GM10248 (cell line): ENCODE measurements at regions not wholly inside any gene's neighbourhood (a gene's known extent, or its start where the extent isn't known, plus 50 kb on each side); places are given as distances from the start of the nearest gene placed in this dataset.

Experiments
- CTCF ChIA-PET: fragments of 300-600 bp; sonication (Branson Sonifier 250); formaldehyde crosslinking; extraction: SDS; loops from one replicate; lab custom pipeline; 2021; ENCODE audit warnings: antibody characterized with exemption; lab: Yijun Ruan, JAX
- POLR2A ChIA-PET: fragments of 350-650 bp; sonication (Branson Sonifier 250); formaldehyde crosslinking; extraction: SDS; loops from one replicate; lab custom pipeline; 2020; ENCODE audit warnings: antibody characterized with exemption; lab: Yijun Ruan, JAX
- DNase-seq: peaks from one replicate; pipeline ENCODE4 v3.0.0; 2012; ENCODE audit errors: extremely low spot score
- TF ChIP-seq, protein P1 (sequence below): IDR thresholded peaks from 2 replicates; pipeline ENCODE4 v1.5.1; 2012; ENCODE audit warnings: mild to moderate bottlenecking, low read depth; ENCODE audit errors: extremely low read depth, missing control alignments, control extremely low read depth

GRCh38 chr7:88361357-88361756 is 54.7 kb upstream of the STEAP4 start:
- POLR2A ChIA-PET, result no interaction called here
- no peak for DNase-seq
- TF ChIP-seq, protein P1, sequence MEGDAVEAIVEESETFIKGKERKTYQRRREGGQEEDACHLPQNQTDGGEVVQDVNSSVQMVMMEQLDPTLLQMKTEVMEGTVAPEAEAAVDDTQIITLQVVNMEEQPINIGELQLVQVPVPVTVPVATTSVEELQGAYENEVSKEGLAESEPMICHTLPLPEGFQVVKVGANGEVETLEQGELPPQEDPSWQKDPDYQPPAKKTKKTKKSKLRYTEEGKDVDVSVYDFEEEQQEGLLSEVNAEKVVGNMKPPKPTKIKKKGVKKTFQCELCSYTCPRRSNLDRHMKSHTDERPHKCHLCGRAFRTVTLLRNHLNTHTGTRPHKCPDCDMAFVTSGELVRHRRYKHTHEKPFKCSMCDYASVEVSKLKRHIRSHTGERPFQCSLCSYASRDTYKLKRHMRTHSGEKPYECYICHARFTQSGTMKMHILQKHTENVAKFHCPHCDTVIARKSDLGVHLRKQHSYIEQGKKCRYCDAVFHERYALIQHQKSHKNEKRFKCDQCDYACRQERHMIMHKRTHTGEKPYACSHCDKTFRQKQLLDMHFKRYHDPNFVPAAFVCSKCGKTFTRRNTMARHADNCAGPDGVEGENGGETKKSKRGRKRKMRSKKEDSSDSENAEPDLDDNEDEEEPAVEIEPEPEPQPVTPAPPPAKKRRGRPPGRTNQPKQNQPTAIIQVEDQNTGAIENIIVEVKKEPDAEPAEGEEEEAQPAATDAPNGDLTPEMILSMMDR, result no peak
- CTCF ChIA-PET, result no interaction called here

GRCh38 chr7:88358881-88359280 is 52.2 kb upstream of the STEAP4 start:
- CTCF ChIA-PET, result interaction anchor here (1.0 to 4.0 kb wide), 5 partner anchors 11 to 132 kb away, joined by 3 to 30 read pairs (median 7); no protein-coding TSS in a partner anchor
- POLR2A ChIA-PET, result no interaction called here
- DNase-seq, result no peak
- TF ChIP-seq, protein P1, result no peak

DNA sequence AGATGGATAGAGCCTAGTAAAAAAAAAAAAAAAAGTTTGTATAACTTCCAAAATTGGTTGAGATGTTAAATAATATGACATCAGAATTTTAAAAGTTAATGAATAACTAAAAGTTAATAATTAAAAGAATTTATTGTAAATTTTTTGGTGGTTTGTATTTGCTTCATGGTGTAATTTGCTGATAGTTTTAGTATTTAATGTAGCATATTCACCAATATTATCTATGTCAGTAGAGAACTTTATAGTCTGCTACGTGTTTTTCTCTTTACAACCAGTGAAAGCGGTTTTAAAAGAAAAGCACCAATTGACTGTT is 51.8 kb upstream of the STEAP4 start:
- POLR2A ChIA-PET, result no interaction called here
- TF ChIP-seq, protein P1, result no peak
- CTCF ChIA-PET, result interaction anchor here (1.0 to 4.0 kb wide), 7 partner anchors 11 to 134 kb away, joined by 3 to 30 read pairs (median 4); no protein-coding TSS in a partner anchor
- no peak for DNase-seq

GRCh38 chr7:88357781-88358525 is 51.3 kb upstream of the STEAP4 start:
- ChIA-PET POLR2A (no interaction called here), CTCF (interaction anchor here (1.0 to 4.0 kb wide), 9 partner anchors 9 to 134 kb away, joined by 3 to 30 read pairs (median 6); no protein-coding TSS in a partner anchor)
- TF ChIP-seq, protein P1, result peak; percentile 68
- no peak for DNase-seq

DNA sequence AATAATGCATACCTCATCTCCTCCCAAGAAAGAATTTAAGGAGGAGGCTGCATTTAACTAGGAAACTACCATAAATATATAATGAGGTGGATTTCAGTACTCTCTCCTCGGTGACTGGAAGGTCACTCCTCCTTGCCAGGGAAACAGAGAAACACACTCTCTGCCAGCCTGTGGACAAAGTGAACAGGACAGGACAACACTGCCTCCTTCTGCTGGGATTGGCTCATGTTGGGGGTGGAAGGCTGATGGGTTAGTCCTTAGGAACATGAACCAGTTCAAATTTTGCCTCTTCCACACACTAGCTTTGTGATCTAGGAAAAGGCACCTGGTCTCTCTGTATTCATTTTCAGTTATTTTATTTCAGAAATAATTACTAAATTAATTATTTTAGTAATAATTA is 50.6 kb upstream of the STEAP4 start:
- CTCF ChIA-PET, result interaction anchor here (1.1 to 4.0 kb wide), 8 partner anchors 10 to 133 kb away, joined by 3 to 30 read pairs (median 6); no protein-coding TSS in a partner anchor
- DNase-seq, result no peak
- POLR2A ChIA-PET, result no interaction called here

More for the DNA sequence above, 50.6 kb upstream of the STEAP4 start:
- TF ChIP-seq, protein P1, result peak; percentile 19
